ENCODE measurements at regions not wholly inside any gene's neighbourhood (a gene's known extent, or its start where the extent isn't known, plus 50 kb on each side); places are given as distances from the start of the nearest gene placed in this dataset.

DNA sequence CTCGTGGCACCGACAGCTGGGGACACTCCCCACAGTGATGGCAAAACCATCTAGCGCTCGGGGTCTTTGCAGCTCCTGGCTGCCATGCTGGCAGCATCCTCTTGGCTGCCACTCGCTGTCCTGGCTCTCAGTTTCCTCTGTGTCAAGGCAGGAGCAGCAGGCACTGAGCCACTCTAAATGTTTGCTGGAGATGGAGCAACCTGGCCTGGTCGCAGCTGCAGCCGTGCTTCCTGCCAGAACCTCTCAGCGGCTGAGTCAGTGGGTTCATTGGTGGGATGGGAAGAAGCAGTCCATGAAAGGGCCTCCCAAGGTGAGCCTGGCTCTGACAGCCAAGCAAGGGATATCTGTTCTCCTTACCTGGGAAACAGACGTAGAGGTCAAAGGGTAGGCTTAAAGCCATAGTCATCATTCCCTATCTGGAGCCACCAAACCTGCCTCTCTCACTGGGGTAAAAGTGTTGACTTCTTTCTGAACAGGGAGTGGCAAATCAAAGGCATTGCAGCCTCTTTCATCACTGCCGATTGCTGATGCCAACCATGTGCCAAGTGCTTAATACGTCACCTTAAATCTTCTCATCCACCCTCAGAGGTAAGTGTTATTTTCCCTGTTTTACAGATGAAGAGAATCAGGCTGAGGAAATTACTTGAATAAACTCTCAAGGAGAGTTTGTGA is 304.8 kb upstream of the ZNF462 start:
- H3K27ac Mint-ChIP-seq, result no peak overlapping the region
- no peak for TF ChIP-seq EZH2 (IDR thresholded peaks at IDR 0.05)
- TF ChIP-seq, protein P1, sequence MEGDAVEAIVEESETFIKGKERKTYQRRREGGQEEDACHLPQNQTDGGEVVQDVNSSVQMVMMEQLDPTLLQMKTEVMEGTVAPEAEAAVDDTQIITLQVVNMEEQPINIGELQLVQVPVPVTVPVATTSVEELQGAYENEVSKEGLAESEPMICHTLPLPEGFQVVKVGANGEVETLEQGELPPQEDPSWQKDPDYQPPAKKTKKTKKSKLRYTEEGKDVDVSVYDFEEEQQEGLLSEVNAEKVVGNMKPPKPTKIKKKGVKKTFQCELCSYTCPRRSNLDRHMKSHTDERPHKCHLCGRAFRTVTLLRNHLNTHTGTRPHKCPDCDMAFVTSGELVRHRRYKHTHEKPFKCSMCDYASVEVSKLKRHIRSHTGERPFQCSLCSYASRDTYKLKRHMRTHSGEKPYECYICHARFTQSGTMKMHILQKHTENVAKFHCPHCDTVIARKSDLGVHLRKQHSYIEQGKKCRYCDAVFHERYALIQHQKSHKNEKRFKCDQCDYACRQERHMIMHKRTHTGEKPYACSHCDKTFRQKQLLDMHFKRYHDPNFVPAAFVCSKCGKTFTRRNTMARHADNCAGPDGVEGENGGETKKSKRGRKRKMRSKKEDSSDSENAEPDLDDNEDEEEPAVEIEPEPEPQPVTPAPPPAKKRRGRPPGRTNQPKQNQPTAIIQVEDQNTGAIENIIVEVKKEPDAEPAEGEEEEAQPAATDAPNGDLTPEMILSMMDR (IDR thresholded peaks at IDR 0.05), result no peak
- TF ChIP-seq EZH2phosphoT487 (IDR thresholded peaks at IDR 0.05), result no peak
- no peak for DNase-seq (ENCODE audit: low spot score)

DNA sequence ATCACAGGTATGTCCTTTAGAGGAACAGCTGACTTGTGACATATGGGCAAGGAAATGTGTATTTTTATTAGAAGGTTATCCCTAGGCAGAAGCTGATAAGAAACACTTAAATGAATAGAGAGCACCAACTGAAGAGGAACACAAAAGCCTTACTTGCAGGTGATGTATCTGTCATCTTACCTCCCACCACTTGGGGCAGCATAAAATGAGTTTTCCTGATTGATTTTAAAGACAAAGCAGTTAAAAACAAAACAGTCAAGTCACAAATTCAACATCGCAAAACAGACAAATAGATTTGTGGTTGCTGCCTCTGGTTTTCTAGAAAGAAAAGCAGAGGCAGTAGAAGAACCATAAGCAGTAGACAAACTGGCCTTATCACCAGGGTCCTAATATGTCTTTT is 302.4 kb upstream of the ZNF462 start:
- Histone ChIP-seq H3K27ac (no peak overlapping the region), H3K79me2 (ENCODE audit: low read depth) (no peaks in the 10 kb centered on the region), H3K4me2 (no peak overlapping the region), H3K9ac (no peak overlapping the region), H3K4me1 (no peaks in the 10 kb centered on the region), H4K20me1 (ENCODE audit: low read depth) (no peaks in the 10 kb centered on the region), H3K27me3 (no peaks in the 10 kb centered on the region), H3K4me3 (no peak overlapping the region), H3K36me3 (no peaks in the 10 kb centered on the region), H2AFZ (replicated peaks) (no peak overlapping the region), H3K9me3 (ENCODE audit: low read depth) (no peaks in the 10 kb centered on the region), H3F3A (ENCODE audit: low read depth) (no peaks in the 10 kb centered on the region)
- Mint-ChIP-seq H3K4me1 (peaks cover 2% of the 10 kb centered on the region), H3K36me3 (no peaks in the 10 kb centered on the region), H3K9me3 (no peaks in the 10 kb centered on the region), H3K27ac (no peak overlapping the region), H3K27me3 (ENCODE audit: insufficient read depth, low read depth) (no peaks in the 10 kb centered on the region), H3K4me3 (no peak overlapping the region)
- DNase-seq (ENCODE audit: low spot score), result no peak
- TF ChIP-seq EZH2phosphoT487 (IDR thresholded peaks at IDR 0.05), result no peak
- TF ChIP-seq, protein P1 (IDR thresholded peaks at IDR 0.05), result peak; percentile 47

More for the DNA sequence above, 304.8 kb upstream of the ZNF462 start:
- Mint-ChIP-seq H3K4me1 (peaks cover 2% of the 10 kb centered on the region), H3K27me3 (ENCODE audit: insufficient read depth, low read depth) (peaks cover 2% of the 10 kb centered on the region), H3K9me3 (peaks cover 10% of the 10 kb centered on the region), H3K36me3 (peaks cover 3% of the 10 kb centered on the region), H3K4me3 (no peak overlapping the region)
- no peak overlapping the region for H2AFZ ChIP-seq (replicated peaks)
- no peaks in the 10 kb centered on the region for H3F3A ChIP-seq (ENCODE audit: low read depth)
- H3K4me2 ChIP-seq, result no peak overlapping the region
- no peaks in the 10 kb centered on the region for H4K20me1 ChIP-seq (ENCODE audit: low read depth)
- H3K27me3 ChIP-seq, result no peaks in the 10 kb centered on the region
- H3K79me2 ChIP-seq (ENCODE audit: low read depth), result no peaks in the 10 kb centered on the region
- peaks cover 8% of the 10 kb centered on the region for H3K9me3 ChIP-seq (ENCODE audit: low read depth)
- H3K36me3 ChIP-seq, result no peaks in the 10 kb centered on the region
- no peak overlapping the region for H3K4me3 ChIP-seq
- H3K27ac ChIP-seq, result no peak overlapping the region
- H3K9ac ChIP-seq, result no peak overlapping the region
- H3K4me1 ChIP-seq, result no peaks in the 10 kb centered on the region

DNA sequence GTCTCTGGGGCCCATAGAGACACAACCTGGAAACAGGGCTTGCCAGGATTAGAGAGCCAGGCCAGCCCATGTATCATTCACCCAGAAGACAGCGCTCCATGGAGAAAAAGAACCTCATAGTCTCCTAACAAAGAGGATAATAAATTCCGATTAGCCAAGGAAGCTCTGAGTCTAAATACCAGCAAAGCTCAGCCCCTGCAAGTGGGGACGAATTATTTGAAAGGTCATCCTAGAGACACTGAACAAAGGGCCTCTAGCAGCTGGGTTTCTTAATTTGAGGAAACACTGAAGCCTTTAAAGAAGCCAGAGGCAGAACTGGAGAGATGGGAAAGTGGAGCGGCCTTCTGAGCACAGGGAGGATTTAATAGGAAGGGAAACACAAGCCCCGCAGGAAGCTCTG is 287.1 kb upstream of the ZNF462 start:
- Mint-ChIP-seq H3K9me3 (peaks cover 39% of the 10 kb centered on the region), H3K4me1 (peaks cover 33% of the 10 kb centered on the region), H3K27me3 (ENCODE audit: insufficient read depth, low read depth) (peaks cover 7% of the 10 kb centered on the region), H3K27ac (peak overlapping the region; percentile 96), H3K36me3 (no peaks in the 10 kb centered on the region), H3K4me3 (no peak overlapping the region)
- Histone ChIP-seq H3K27me3 (no peaks in the 10 kb centered on the region), H3K4me1 (peaks cover 32% of the 10 kb centered on the region), H3K9ac (no peak overlapping the region), H3K79me2 (ENCODE audit: low read depth) (no peaks in the 10 kb centered on the region), H3K4me2 (peak overlapping the region; percentile 42), H3K9me3 (ENCODE audit: low read depth) (peaks cover 2% of the 10 kb centered on the region), H3K36me3 (no peaks in the 10 kb centered on the region), H3K4me3 (no peak overlapping the region), H3K27ac (peak overlapping the region; percentile 95), H2AFZ (replicated peaks) (no peak overlapping the region), H4K20me1 (ENCODE audit: low read depth) (no peaks in the 10 kb centered on the region), H3F3A (ENCODE audit: low read depth) (peaks cover 24% of the 10 kb centered on the region)
- peak; percentile 84 for DNase-seq (ENCODE audit: low spot score)
- TF ChIP-seq, protein P1 (IDR thresholded peaks at IDR 0.05), result no peak
- TF ChIP-seq EZH2phosphoT487 (IDR thresholded peaks at IDR 0.05), result no peak
- TF ChIP-seq EZH2 (IDR thresholded peaks at IDR 0.05), result no peak

All from neural progenitor cell (in vitro differentiated cells).